GM18508 (cell line): ENCODE measurements at regions not wholly inside any gene's neighbourhood (a gene's known extent, or its start where the extent isn't known, plus 50 kb on each side); places are given as distances from the start of the nearest gene placed in this dataset.

Source experiments
- ATAC-seq: cut with Tn5 transposase; IDR thresholded peaks from one replicate; pipeline ENCODE4 v1.9.1; 2021; ENCODE audit warnings: moderate number of reproducible peaks; ENCODE audit not compliant: insufficient read depth, unreplicated experiment

DNA sequence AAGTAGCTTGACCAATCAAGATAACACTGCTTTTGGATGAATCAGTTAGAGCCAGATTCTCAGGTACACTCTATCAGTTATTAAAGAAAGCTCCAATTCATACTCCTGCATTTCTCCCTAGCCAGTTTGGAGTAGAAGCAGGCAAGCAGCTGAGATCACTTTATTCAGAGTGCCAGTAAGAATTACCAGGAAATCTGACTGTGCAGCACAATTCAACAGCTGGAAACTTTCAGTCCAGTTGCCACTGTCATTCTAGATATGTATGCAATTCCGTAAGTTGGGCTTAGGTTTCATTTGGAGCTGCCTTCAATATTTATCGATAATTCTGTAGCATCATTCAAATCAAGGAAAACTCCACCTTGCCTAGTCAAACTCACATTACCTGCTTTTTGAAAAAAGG, 2625.6 kb upstream of the PCDH20 start:
- no peak for ATAC-seq

GRCh38 chr13:64033921-64034320, 2618.3 kb upstream of the PCDH20 start:
- no peak for ATAC-seq

- ATAC-seq, result no peak
Measured at GRCh38 chr13:64029343-64030093, 2613.9 kb upstream of the PCDH20 start.

GRCh38 chr13:64028551-64028950, 2612.9 kb upstream of the PCDH20 start:
- no peak for ATAC-seq

- no peak for ATAC-seq
Measured at GRCh38 chr13:64020126-64020525, 2604.5 kb upstream of the PCDH20 start.

DNA sequence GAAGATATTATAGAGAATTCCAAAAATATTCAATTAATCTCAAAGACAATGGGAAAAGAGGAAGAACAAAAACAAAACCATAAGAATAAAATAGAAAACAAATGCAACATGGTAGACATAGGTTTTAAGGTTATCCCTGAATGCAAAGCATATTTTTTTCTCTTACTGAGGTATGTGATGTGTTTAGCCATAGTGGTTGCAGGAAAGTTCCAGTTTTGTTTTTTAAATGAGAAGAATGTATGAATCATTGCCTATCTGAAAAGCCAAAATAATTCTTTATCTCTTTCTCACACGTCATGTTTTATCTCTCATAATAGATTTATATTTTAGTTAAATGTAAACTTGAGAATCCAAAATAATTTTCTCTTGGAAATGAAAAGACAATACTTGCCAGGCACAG, 2591.7 kb upstream of the PCDH20 start:
- no peak for ATAC-seq

DNA sequence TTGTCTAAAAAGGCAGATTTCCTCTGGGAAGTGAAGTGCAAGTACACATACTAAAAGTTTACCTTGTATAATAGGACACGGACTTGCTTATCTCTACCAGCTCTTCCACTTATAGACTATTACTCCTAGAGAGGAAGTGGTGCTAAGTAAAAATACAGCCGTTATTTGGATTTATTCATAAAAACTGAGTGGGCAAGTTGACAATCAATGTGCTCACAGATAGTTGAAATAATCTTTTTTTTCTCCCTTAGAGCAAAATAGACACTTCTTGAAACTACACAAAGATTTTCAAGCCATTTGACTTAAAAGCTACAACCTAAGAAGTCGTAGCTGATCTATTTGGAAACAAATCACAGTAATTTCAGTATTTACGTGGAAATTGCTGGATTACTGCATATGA, 2584.7 kb upstream of the PCDH20 start:
- ATAC-seq, result no peak

DNA sequence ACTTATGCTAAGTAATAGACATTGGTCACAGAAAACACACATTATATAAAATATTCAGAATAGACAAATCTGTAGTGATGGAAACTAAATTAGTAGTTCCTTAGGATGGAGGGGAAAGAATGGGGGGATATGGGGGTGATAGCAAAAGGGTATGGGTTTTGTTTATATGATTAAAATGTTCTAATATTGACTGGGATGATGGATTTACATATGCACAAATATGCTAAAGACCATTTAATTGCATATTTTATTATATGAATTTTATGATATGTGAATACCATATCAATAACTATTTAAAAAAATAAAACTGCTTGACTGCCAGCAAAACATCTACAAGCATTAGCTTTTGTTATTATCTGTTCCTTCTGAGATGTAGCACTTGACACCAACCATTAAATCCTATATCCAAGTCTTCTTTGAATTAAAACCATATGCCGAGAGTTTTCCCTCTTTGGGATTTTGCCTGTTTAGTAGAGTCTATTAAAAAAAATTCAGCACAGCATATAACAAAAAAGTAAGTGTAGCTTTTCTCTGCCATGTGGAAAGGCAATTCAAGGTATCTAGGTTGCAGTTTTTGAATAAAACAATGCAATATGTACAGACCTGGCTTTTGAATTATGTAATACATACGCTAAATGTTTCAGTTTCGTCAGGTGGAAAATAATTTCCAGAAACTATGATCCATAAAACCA, 2584.1 kb upstream of the PCDH20 start:
- ATAC-seq, result no peak

GRCh38 chr13:63983366-63983765, 2567.7 kb upstream of the PCDH20 start:
- no peak for ATAC-seq

- no peak for ATAC-seq
Measured at GRCh38 chr13:63979951-63980350, 2564.3 kb upstream of the PCDH20 start.

DNA sequence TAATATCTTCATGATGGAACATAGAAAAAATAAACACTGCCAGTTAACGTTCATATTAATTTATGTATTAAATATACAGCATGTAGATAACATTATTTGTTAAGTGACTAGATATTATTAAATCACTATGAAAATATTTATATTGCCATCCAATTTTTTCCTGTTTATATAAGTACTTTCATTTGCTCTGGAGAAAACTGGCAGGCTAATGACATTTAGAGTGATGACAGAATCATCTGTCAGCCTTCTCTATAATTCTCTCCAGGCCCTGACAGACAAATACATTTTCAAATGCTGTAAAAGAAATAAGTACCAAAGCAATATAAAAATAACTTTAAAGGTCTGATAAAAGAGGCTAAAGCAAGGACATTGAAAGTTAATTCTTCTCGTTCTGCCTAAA, 2556.7 kb upstream of the PCDH20 start:
- no peak for ATAC-seq

GRCh38 chr13:63954683-63955082, 2539.0 kb upstream of the PCDH20 start:
- ATAC-seq, result no peak

DNA sequence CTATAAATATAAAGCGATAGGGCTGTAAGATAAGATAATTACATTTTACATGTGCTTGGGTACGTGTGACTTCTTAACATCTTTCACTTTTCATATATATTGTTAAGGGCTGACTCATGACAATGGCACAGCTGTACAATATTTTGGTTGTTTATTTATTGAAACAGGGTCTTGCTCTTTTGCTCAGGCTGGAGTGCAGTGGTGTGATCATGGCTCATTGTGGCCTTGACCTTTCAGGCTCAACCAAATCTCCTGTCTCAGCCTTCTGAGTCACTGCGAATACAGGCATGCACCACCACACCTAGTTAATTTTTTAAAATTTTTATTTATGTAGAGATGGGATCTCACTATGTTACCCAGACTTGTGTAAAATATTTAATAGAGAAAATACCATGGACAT, 2532.4 kb upstream of the PCDH20 start:
- ATAC-seq, result no peak

GRCh38 chr13:63944911-63945310, 2529.3 kb upstream of the PCDH20 start:
- no peak for ATAC-seq

DNA sequence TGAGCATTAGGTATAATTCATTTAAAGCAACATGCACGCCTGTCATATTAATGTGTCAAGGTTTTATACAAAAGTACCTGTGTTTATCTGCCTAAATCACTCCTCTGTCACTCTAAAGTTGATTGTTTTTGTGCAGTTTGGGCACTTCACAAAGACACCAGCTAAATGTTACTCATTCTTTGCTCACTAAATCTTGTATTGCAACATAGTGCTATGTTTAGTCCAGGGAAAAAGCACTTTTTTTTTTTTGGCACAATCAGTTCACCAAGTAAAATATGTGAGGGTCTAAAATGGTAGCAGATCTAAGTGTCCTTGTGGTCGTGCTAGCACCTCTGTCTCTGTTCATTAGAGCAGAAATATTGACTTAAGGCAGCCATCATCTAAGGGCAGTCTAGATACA, 2526.7 kb upstream of the PCDH20 start:
- ATAC-seq, result no peak

GRCh38 chr13:63938851-63939250, 2523.2 kb upstream of the PCDH20 start:
- no peak for ATAC-seq

DNA sequence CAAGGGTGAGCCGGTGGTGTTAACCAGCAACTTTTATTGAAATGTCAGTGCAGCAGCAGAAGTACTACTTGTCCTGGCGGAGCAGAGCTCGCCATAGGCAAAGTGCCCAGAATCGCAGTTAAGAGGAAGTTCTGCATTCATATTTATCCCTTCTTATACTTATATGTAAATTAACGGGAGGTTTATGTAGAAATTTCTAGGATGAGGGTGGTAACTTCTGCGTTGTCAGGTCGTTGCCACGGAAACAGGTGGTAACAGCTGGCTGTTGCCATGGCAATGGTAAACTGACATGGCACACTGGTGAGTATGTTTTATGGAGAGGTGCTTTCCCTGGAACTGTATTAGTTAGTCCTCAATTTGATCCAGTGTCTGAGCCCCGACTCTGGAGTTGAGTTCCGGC, 2494.9 kb upstream of the PCDH20 start:
- no peak for ATAC-seq

- no peak for ATAC-seq
Measured at GRCh38 chr13:63909726-63910375, 2494.2 kb upstream of the PCDH20 start.

DNA sequence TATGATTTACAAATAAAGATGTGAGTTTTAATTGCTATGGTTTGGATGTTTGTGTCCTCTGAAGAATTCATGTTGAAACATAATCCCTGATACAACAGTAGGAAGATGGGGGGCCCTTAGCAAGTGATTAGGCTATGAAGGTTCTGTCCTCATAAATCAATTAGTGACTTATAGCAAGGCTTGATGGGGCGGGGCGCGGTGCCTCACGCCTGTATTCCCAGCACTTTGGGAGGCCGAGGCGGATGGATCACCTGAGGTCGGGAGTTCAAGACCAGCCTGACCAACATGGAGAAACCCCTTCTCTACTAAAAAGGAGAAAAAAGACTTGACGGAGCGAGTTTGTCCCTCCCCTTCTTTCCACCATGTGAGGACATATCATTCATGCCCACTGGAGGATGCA, 2486.5 kb upstream of the PCDH20 start:
- no peak for ATAC-seq

DNA sequence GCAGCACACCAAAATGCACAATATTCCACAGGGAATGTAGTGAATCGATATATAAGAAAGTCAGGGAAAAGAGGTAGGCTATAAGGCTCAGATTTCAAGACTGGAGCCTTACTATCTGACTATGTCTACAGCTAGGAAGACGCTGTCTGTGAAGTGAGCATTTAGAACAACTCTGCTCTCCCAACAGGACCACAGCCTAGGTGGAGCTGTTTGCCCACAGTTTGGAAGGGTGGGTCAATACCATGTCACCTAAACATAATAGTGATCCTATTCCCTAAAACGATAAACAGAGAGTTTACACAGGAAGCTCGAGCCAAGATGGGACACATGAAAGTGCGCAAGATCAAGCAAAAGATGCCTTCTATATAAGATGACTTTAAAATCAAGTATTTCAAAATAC, 2486.0 kb upstream of the PCDH20 start:
- ATAC-seq, result no peak

DNA sequence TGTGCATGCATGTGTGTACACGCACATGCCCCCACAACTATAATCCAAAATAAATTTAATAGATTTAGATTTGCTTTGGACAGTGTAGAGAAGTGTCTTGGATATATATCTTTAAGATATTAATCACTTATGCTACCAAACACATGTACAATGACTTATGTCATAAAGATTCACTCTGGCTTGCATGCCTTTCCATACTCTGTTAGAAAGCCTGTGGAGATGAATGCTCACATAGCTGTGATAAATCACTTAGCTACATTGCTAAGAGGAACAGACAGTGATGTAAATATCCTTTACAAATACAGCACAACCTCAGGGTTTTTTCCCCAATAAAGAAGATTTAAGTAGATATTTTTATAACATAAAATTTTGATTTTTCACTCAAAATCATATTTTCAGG, 2484.8 kb upstream of the PCDH20 start:
- ATAC-seq, result no peak

GRCh38 chr13:63896321-63896720, 2480.7 kb upstream of the PCDH20 start:
- no peak for ATAC-seq
